Activated CD4-positive, CD25-positive, alpha-beta regulatory T cell treated with anti-CD3 and anti-CD28 coated beads, Interleukin-2, amount 50 U/mL, for 72 hours (primary cell): ENCODE measurements at regions not wholly inside any gene's neighbourhood (a gene's known extent, or its start where the extent isn't known, plus 50 kb on each side); places are given as distances from the start of the nearest gene placed in this dataset.

Experiments used
- DNase-seq: peaks from one replicate; pipeline ENCODE4 v3.0.0; 2021

DNA sequence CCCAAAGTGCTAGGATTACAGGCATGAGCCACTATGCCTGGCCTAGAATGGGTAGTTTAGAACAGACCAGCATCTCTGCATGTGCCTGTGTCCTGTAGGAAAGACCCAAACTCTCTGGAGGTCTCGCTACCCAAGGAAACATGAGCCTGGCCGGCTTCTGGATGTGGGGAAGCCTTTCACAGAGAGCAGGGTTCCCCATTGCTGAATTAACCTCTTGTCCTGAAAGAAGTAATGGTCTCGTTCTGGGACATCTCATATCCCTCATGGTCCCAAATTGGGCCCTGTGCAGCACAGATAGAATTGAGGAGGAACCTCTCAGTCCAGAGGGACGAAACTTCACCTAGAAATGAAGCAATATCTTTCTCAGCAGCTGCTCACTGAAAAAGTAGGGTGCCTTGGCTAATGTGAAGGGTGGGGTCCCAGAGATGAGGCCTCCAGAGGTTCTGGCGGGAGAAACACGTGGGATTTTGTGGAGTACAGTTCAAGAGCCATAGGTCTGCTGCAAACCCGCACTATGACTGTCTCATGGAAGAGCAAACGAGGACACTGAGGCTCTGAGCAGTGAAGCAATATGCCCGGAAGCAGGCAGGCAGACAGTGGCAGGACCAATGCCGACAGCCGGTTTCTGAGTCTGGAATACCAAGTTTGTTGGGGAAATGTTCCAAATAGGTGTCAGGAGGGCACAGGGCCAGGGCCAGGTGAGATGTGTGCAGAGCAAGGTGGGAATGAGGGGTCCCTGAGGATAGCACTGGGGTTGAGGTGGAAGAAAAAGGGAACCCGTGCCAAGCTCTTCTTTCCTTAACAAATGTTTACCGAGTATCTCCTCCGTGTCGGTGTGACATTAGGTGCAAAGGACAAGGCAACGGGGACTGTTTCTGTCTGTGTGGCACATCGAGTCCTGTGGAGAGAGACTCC is 121.0 kb upstream of the TWIST2 start:
- DNase-seq = no peak

DNA sequence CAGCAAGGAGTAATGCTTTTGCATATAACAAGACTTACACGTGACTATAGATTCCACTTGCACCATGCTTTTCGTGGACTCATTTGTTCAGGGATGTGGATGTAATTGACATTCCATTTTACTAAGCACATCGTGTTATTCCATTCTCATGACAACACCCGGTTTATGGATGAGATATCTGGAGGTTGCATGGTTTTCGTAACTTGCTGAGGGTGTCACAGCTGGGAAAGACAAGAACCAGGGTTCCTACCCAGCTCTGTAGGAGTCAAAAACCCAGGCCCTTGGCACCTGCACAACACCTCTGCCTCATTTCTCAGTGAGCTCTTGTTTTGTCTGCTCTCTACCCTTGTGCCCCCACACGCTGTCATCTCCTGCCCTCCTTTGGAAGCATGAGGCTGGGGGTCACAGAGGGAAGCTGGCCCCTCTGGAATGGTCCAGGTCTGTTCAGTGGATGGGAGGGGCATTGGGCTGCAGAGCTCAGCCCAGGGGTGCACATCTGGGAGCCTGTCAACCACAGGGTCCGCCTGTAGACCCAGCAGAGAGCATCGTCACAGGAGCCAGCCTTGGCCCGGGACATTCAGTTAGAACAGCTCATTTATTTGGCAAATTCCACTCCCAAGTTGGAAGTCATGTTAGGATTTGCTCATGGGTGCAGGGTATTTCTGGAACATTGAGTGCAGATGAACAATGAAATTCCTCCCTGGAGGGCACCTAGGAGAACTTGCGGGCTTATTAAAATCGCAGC is 120.1 kb upstream of the TWIST2 start:
- no peak for DNase-seq

DNA sequence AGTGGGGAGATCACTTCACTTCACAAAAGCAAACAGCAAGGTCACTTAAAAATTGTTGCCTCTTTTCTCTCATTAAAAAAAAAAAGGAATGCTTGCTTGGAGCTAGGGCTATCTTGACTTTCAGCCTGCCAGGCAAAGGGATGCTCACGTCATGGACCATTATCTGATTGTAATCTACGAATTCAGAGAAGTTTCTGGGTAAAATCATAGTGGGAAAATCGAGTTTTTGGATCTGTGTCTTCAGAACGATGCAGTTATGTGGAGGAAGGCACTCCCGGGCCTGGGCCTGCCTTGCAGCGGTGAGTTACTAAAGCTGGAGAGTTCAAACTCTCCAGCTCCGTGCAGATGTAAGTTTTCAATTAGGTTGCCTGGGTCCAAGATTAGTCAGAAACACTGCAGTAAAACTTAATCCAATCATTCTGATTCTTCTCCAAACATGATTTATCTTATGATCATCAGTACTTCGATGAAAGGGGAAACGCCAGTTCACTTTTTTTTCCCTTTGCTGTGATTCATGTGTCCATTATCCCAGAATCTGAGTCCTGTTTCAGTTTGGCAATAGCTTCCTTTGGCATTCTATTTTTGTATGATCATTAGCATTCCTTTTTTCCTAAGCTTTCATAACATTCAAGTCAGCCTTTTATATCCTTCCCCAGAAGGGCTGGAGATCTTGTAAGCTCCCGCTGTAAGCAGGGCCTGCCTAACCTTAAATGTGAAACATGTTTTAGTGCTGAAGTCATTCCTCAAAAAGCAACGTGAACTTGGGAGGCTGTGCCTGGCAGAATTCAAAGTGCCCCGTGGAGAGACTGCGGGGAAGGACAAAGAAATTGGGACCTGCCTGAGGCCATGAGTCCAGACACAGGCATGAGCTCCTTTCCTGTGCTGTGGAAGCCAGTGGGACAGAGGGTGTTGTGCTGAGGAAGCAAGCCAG is 119.3 kb upstream of the TWIST2 start:
- no peak for DNase-seq

- DNase-seq = no peak
Observed at GRCh38 chr2:238729261-238729935, 118.5 kb upstream of the TWIST2 start.

- no peak for DNase-seq
Observed at GRCh38 chr2:238730001-238730669, 117.8 kb upstream of the TWIST2 start.

GRCh38 chr2:238730881-238731280 is 117.0 kb upstream of the TWIST2 start:
- no peak for DNase-seq

- no peak for DNase-seq
Observed at GRCh38 chr2:238731961-238732360, 115.9 kb upstream of the TWIST2 start.

DNA sequence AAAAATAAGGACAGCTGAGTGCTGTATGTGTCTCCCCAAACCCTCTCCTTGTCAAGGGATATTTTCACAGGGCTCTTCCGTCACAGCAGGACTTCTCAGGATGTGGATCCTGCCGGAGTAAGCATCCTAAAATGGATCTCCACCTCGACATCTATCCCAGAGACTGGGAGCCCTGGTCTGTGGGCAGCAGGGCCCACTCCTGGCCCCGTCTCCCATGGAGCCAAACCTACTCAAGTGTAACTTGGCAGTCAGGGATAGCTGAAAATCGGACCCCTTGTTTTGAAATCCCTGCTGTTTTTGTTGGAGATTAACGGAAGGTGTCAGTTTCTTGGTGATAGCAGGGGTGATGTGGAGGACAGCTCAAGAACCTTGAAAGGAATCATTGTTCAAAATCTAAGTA is 109.0 kb upstream of the TWIST2 start:
- no peak for DNase-seq

GRCh38 chr2:238739668-238740067 is 108.2 kb upstream of the TWIST2 start:
- DNase-seq = no peak

DNA sequence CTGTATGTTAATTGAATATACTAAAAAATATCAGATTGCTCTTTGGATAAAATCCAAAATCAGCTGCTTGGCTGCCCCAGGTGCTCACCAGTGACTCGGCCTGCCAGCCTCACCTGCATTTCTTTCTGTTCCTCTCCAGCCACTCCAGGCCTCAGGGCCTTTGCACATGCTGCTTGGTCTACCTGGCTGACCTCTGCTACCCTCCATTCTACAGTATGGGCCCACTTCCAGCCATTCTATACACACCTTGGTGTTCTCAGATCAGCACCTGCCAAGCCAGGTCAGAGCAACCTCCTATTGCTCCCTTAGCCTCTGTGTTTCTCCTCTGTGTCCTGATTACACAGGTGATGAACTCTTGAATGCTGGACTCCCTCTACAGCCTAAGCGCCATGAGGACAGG is 106.6 kb upstream of the TWIST2 start:
- DNase-seq = no peak

GRCh38 chr2:238742066-238742465 is 105.8 kb upstream of the TWIST2 start:
- no peak for DNase-seq

GRCh38 chr2:238742664-238743063 is 105.2 kb upstream of the TWIST2 start:
- DNase-seq = no peak

- DNase-seq = no peak
Observed at GRCh38 chr2:238743243-238744065, 104.4 kb upstream of the TWIST2 start.

- no peak for DNase-seq
Observed at GRCh38 chr2:238744951-238745350, 102.9 kb upstream of the TWIST2 start.

GRCh38 chr2:238745997-238746396 is 101.9 kb upstream of the TWIST2 start:
- DNase-seq = no peak

DNA sequence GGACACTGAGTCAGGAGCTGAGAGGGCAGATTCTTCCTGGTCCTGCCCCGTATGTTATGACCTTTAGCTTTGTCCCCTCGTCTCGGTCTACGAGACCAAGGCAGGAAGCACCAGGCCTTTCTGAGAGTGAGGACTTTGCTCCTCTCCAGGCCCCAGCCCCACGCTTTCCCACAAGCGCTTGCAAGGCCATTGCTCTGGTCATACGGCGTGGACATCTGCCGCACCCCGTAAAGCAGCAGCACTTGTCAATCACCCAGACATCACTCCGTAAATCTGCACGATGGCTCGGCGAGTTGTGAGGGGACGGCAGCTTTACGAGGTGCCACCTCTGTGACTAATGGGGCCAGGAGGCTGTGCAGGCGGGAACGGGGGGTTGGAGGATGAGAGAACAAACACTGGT is 100.8 kb upstream of the TWIST2 start:
- DNase-seq = no peak

DNA sequence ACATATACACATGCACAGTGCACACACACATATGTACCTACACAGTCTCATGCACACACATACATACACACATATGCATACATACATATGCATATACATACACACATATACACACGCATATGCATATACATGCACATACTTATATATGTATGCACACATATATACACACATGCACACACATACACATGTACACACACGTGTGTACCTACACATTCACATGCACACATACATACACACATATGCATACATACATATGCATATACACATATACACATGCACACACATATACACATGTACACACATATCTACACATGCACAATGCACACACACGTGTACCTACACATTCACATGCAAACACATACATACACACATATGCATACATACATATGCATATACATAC is 100.3 kb upstream of the TWIST2 start:
- DNase-seq = no peak

DNA sequence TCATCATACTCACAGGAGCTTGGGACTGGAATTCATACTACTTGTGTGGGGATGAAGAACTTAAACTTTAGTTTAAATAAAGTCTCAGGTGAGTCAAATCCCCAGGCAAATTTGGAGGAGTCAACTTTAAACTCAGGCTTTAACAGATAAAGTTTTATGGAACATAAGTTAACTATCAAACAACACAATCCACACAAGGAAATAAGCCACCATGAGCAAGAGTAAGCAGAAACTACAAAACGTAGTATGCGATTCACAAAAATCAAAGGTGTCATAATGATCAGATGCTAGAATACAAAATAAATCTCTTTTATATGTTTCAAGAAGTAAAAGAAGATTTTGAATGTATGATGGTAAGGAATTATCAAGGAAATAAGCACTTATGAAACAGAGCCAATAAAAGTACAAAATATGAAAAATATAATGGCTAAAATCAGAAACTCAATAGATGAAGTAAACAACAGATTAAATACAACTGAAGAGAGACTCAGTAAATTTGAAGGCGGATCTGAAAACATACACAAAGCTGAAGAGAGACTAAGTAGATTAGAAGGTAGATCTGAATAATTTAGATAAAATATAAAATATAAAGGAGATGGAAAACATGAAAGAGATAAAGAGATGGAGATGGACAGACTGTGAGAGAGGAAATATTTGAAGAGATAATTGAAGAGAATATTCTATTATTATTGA is 97.5 kb upstream of the TWIST2 start:
- DNase-seq = no peak

GRCh38 chr2:238754259-238754658 is 93.6 kb upstream of the TWIST2 start:
- no peak for DNase-seq

- DNase-seq = no peak
Observed at GRCh38 chr2:238761868-238762267, 86.0 kb upstream of the TWIST2 start.
